ENCODE measurements at regions not wholly inside any gene's neighbourhood (a gene's known extent, or its start where the extent isn't known, plus 50 kb on each side); places are given as distances from the start of the nearest gene placed in this dataset.
A peak's percentile ranks its signal among the peaks of the same experiment; 100 is the strongest.

- H3K27ac ChIP-seq = no peak overlapping the region
- no peaks in the 10 kb centered on the region for H3K9me3 ChIP-seq (ENCODE audit: low read depth)
- H3K4me1 ChIP-seq (ENCODE audit: low read depth) = no peaks in the 10 kb centered on the region
- no peak for TF ChIP-seq CTCF (IDR thresholded peaks at IDR 0.05; ENCODE audit: low read depth, low read length)
- H3K4me3 ChIP-seq = no peak overlapping the region
- no peak for DNase-seq (ENCODE audit: low read depth in 1 of 2, low spot score in 1 of 2)
- no peaks in the 10 kb centered on the region for H3K36me3 ChIP-seq
- H3K27me3 ChIP-seq = no peaks in the 10 kb centered on the region
Observed at GRCh38 chr9:7710686-7711085, 88.9 kb downstream of the DMAC1 start.

- no peaks in the 10 kb centered on the region for H3K36me3 ChIP-seq
- H3K4me3 ChIP-seq = no peak overlapping the region
- no peaks in the 10 kb centered on the region for H3K27me3 ChIP-seq
- no peak for TF ChIP-seq CTCF (IDR thresholded peaks at IDR 0.05; ENCODE audit: low read depth, low read length)
- no peaks in the 10 kb centered on the region for H3K4me1 ChIP-seq (ENCODE audit: low read depth)
- DNase-seq (ENCODE audit: low read depth in 1 of 2, low spot score in 1 of 2) = no peak
- H3K27ac ChIP-seq = no peak overlapping the region
- no peaks in the 10 kb centered on the region for H3K9me3 ChIP-seq (ENCODE audit: low read depth)
Observed at GRCh38 chr9:7707934-7708333, 91.6 kb downstream of the DMAC1 start.

- Histone ChIP-seq H3K9me3 (ENCODE audit: low read depth) (no peaks in the 10 kb centered on the region), H3K27ac (no peak overlapping the region), H3K36me3 (no peaks in the 10 kb centered on the region), H3K27me3 (no peaks in the 10 kb centered on the region), H3K4me3 (no peak overlapping the region), H3K4me1 (ENCODE audit: low read depth) (no peaks in the 10 kb centered on the region)
- TF ChIP-seq CTCF (IDR thresholded peaks at IDR 0.05; ENCODE audit: low read depth, low read length) = no peak
- DNase-seq (ENCODE audit: low read depth in 1 of 2, low spot score in 1 of 2) = no peak
Observed at GRCh38 chr9:7704543-7704942, 95.0 kb downstream of the DMAC1 start.

GRCh38 chr9:7691909-7692308 is 107.7 kb downstream of the DMAC1 start:
- DNase-seq (ENCODE audit: low read depth in 1 of 2, low spot score in 1 of 2) = no peak
- Histone ChIP-seq H3K4me1 (ENCODE audit: low read depth) (peaks cover 22% of the 10 kb centered on the region), H3K4me3 (no peak overlapping the region), H3K27ac (no peak overlapping the region), H3K27me3 (no peaks in the 10 kb centered on the region), H3K36me3 (no peaks in the 10 kb centered on the region), H3K9me3 (ENCODE audit: low read depth) (no peaks in the 10 kb centered on the region)
- no peak for TF ChIP-seq CTCF (IDR thresholded peaks at IDR 0.05; ENCODE audit: low read depth, low read length)

GRCh38 chr9:7690014-7690413 is 109.6 kb downstream of the DMAC1 start:
- Histone ChIP-seq H3K4me1 (ENCODE audit: low read depth) (peaks cover 22% of the 10 kb centered on the region), H3K36me3 (no peaks in the 10 kb centered on the region), H3K27me3 (no peaks in the 10 kb centered on the region), H3K27ac (peak overlapping the region; percentile 74), H3K9me3 (ENCODE audit: low read depth) (no peaks in the 10 kb centered on the region), H3K4me3 (no peak overlapping the region)
- no peak for DNase-seq (ENCODE audit: low read depth in 1 of 2, low spot score in 1 of 2)
- no peak for TF ChIP-seq CTCF (IDR thresholded peaks at IDR 0.05; ENCODE audit: low read depth, low read length)

GRCh38 chr9:7688626-7689025 is 111.0 kb downstream of the DMAC1 start:
- H3K36me3 ChIP-seq = no peaks in the 10 kb centered on the region
- peaks cover 27% of the 10 kb centered on the region for H3K4me1 ChIP-seq (ENCODE audit: low read depth)
- H3K4me3 ChIP-seq = no peak overlapping the region
- no peak for TF ChIP-seq CTCF (IDR thresholded peaks at IDR 0.05; ENCODE audit: low read depth, low read length)
- no peak for DNase-seq (ENCODE audit: low read depth in 1 of 2, low spot score in 1 of 2)
- peak overlapping the region; percentile 74 for H3K27ac ChIP-seq
- H3K27me3 ChIP-seq = no peaks in the 10 kb centered on the region
- no peaks in the 10 kb centered on the region for H3K9me3 ChIP-seq (ENCODE audit: low read depth)
